ENCODE measurements at regions not wholly inside any gene's neighbourhood (a gene's known extent, or its start where the extent isn't known, plus 50 kb on each side); places are given as distances from the start of the nearest gene placed in this dataset.

- DNase-seq (ENCODE audit: low spot score): no peak
- H3K4me3 ChIP-seq: no peak overlapping the region
- no peak overlapping the region for H3K27ac ChIP-seq
- TF ChIP-seq CTCF (IDR thresholded peaks at IDR 0.05): no peak
Observed at GRCh38 chr6:7674291-7674690, 51.6 kb upstream of the BMP6 start.

GRCh38 chr6:7675353-7675945 lies 50.5 kb upstream of the BMP6 start:
- Histone ChIP-seq H3K27ac (no peak overlapping the region), H3K4me3 (no peak overlapping the region)
- no peak for DNase-seq (ENCODE audit: low spot score)
- no peak for TF ChIP-seq CTCF (IDR thresholded peaks at IDR 0.05)
